ENCODE measurements at regions not wholly inside any gene's neighbourhood (a gene's known extent, or its start where the extent isn't known, plus 50 kb on each side); places are given as distances from the start of the nearest gene placed in this dataset.

GRCh38 chr1:239954836-239955235, 136.8 kb upstream of the FMN2 start:
- Histone ChIP-seq H3K4me1 (ENCODE audit: control insufficient read depth, insufficient read depth, low read length) (no peaks in the 10 kb centered on the region), H3K4me3 (ENCODE audit: low read depth in 2 of 2, low read length in 2 of 2) (no peak overlapping the region), H3K27ac (ENCODE audit: low read length) (no peak overlapping the region), H3K9me3 (ENCODE audit: control insufficient read depth, insufficient read depth, low read depth, low read length) (no peaks in the 10 kb centered on the region), H3K36me3 (ENCODE audit: control insufficient read depth, insufficient read depth, low read length) (no peaks in the 10 kb centered on the region), H3K27me3 (ENCODE audit: control insufficient read depth, insufficient read depth, low read length) (peaks cover 6% of the 10 kb centered on the region)
- DNase-seq (ENCODE audit: low read depth, low spot score): no peak
- ChIA-PET CTCF (no interaction called here), POLR2A (no interaction called here)
- BruUV-seq (replicated peaks): no TSS peak
- TF ChIP-seq SIN3A (IDR thresholded peaks at IDR 0.05; ENCODE audit: borderline replicate concordance, insufficient read depth, low read depth, low read length) (no peak), CTCF (IDR thresholded peaks at IDR 0.05) (no peak)
- ATAC-seq: no peak
- in situ Hi-C loops (cut with HindIII; ENCODE audit: low pct_unique_long_range_greater_than_20kb, low sequenced_read_pairs): no loop called here
- intact Hi-C loops (cut with micrococcal nuclease; ENCODE audit: unreplicated experiment): no loop called here

GRCh38 chr1:239955431-239955830, 136.3 kb upstream of the FMN2 start:
- ChIA-PET POLR2A (no interaction called here), CTCF (no interaction called here)
- ATAC-seq: no peak
- no peak for DNase-seq (ENCODE audit: low read depth, low spot score)
- Histone ChIP-seq H3K36me3 (ENCODE audit: control insufficient read depth, insufficient read depth, low read length) (no peaks in the 10 kb centered on the region), H3K27me3 (ENCODE audit: control insufficient read depth, insufficient read depth, low read length) (peaks cover 8% of the 10 kb centered on the region), H3K4me1 (ENCODE audit: control insufficient read depth, insufficient read depth, low read length) (no peaks in the 10 kb centered on the region), H3K9me3 (ENCODE audit: control insufficient read depth, insufficient read depth, low read depth, low read length) (no peaks in the 10 kb centered on the region), H3K27ac (ENCODE audit: low read length) (no peak overlapping the region), H3K4me3 (ENCODE audit: low read depth in 2 of 2, low read length in 2 of 2) (no peak overlapping the region)
- no TSS peak for BruUV-seq (replicated peaks)
- TF ChIP-seq CTCF (IDR thresholded peaks at IDR 0.05): no peak
- no peak for TF ChIP-seq POLR2AphosphoS5 (IDR thresholded peaks at IDR 0.05; ENCODE audit: low read depth, low read length)
- no peak for TF ChIP-seq TCF7L2 (IDR thresholded peaks at IDR 0.05; ENCODE audit: low read depth, low read length)
- TF ChIP-seq REST (IDR thresholded peaks at IDR 0.05; ENCODE audit: insufficient read depth in 1 of 2, low read depth in 2 of 2, low read length in 1 of 2): no peak
- TF ChIP-seq SIN3A (IDR thresholded peaks at IDR 0.05; ENCODE audit: borderline replicate concordance, insufficient read depth, low read depth, low read length): no peak
- intact Hi-C loops (cut with micrococcal nuclease; ENCODE audit: unreplicated experiment) (no loop called here), in situ Hi-C loops (cut with HindIII; ENCODE audit: low pct_unique_long_range_greater_than_20kb, low sequenced_read_pairs) (no loop called here)

GRCh38 chr1:239956263-239956662, 135.4 kb upstream of the FMN2 start:
- ChIA-PET CTCF (no interaction called here), POLR2A (no interaction called here)
- intact Hi-C loops (cut with micrococcal nuclease; ENCODE audit: unreplicated experiment): no loop called here
- no peak for ATAC-seq
- Histone ChIP-seq H3K36me3 (ENCODE audit: control insufficient read depth, insufficient read depth, low read length) (no peaks in the 10 kb centered on the region), H3K4me3 (ENCODE audit: low read depth in 2 of 2, low read length in 2 of 2) (no peak overlapping the region), H3K27me3 (ENCODE audit: control insufficient read depth, insufficient read depth, low read length) (peaks cover 10% of the 10 kb centered on the region), H3K4me1 (ENCODE audit: control insufficient read depth, insufficient read depth, low read length) (no peaks in the 10 kb centered on the region), H3K9me3 (ENCODE audit: control insufficient read depth, insufficient read depth, low read depth, low read length) (no peaks in the 10 kb centered on the region), H3K27ac (ENCODE audit: low read length) (no peak overlapping the region)
- no peak for DNase-seq (ENCODE audit: low read depth, low spot score)
- TF ChIP-seq POLR2AphosphoS5 (IDR thresholded peaks at IDR 0.05; ENCODE audit: low read depth, low read length) (no peak), SIN3A (IDR thresholded peaks at IDR 0.05; ENCODE audit: borderline replicate concordance, insufficient read depth, low read depth, low read length) (no peak), REST (IDR thresholded peaks at IDR 0.05; ENCODE audit: insufficient read depth in 1 of 2, low read depth in 2 of 2, low read length in 1 of 2) (no peak), CTCF (IDR thresholded peaks at IDR 0.05) (no peak), TCF7L2 (IDR thresholded peaks at IDR 0.05; ENCODE audit: low read depth, low read length) (no peak)
- BruUV-seq (replicated peaks): no TSS peak
- in situ Hi-C loops (cut with HindIII; ENCODE audit: low pct_unique_long_range_greater_than_20kb, low sequenced_read_pairs): no loop called here
